ENCODE measurements at regions not wholly inside any gene's neighbourhood (a gene's known extent, or its start where the extent isn't known, plus 50 kb on each side); places are given as distances from the start of the nearest gene placed in this dataset.

DNA sequence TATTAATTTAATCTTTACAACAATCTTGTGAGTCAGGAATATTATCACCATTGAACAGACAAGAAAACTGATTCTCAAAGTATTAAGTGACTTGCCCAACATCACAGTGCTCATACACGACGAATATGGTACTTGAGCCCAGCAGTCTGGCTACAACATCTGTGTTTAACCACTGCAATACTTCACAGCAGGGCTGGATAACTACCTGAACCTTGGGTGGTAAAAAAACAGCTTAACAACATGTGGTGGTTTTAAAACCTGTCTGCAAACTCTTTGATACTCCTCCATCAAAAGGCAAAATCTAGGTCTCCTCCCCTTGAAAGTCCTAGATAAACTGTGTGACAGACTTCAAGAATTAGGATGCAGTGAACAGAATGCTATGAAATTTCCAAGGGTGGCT lies 424.6 kb upstream of the CADM1 start:
- TF ChIP-seq, protein P1, sequence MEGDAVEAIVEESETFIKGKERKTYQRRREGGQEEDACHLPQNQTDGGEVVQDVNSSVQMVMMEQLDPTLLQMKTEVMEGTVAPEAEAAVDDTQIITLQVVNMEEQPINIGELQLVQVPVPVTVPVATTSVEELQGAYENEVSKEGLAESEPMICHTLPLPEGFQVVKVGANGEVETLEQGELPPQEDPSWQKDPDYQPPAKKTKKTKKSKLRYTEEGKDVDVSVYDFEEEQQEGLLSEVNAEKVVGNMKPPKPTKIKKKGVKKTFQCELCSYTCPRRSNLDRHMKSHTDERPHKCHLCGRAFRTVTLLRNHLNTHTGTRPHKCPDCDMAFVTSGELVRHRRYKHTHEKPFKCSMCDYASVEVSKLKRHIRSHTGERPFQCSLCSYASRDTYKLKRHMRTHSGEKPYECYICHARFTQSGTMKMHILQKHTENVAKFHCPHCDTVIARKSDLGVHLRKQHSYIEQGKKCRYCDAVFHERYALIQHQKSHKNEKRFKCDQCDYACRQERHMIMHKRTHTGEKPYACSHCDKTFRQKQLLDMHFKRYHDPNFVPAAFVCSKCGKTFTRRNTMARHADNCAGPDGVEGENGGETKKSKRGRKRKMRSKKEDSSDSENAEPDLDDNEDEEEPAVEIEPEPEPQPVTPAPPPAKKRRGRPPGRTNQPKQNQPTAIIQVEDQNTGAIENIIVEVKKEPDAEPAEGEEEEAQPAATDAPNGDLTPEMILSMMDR (IDR thresholded peaks at IDR 0.05): no peak
- TF ChIP-seq POLR2A (IDR thresholded peaks at IDR 0.05): no peak

Measured in esophagus squamous epithelium (tissue), 4 donors.